ENCODE measurements at regions not wholly inside any gene's neighbourhood (a gene's known extent, or its start where the extent isn't known, plus 50 kb on each side); places are given as distances from the start of the nearest gene placed in this dataset.

DNA sequence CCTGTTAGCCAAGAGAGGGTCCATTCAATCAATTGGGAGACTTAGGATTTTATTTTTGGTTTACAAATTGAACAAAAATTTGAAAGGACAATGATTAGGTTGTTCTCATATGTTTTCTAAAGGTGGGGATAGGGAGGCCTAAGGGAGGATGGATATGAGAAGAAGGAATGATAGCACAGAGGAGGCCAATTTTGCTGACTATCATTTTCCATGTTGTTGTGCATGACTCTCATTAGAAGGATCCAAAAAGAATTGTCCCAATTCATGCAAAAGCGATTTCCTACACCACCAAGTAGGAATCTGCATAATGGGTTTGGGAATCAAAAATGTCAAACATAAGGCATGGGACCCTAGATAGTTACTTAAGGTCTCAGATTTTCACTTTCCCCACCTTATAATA, 524.8 kb downstream of the KIF2B start:
- TF ChIP-seq, protein P1, sequence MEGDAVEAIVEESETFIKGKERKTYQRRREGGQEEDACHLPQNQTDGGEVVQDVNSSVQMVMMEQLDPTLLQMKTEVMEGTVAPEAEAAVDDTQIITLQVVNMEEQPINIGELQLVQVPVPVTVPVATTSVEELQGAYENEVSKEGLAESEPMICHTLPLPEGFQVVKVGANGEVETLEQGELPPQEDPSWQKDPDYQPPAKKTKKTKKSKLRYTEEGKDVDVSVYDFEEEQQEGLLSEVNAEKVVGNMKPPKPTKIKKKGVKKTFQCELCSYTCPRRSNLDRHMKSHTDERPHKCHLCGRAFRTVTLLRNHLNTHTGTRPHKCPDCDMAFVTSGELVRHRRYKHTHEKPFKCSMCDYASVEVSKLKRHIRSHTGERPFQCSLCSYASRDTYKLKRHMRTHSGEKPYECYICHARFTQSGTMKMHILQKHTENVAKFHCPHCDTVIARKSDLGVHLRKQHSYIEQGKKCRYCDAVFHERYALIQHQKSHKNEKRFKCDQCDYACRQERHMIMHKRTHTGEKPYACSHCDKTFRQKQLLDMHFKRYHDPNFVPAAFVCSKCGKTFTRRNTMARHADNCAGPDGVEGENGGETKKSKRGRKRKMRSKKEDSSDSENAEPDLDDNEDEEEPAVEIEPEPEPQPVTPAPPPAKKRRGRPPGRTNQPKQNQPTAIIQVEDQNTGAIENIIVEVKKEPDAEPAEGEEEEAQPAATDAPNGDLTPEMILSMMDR (IDR thresholded peaks at IDR 0.05) = no peak
- no peak for TF ChIP-seq POLR2A (IDR thresholded peaks at IDR 0.05)
